Loucy (cell line): ENCODE measurements at regions not wholly inside any gene's neighbourhood (a gene's known extent, or its start where the extent isn't known, plus 50 kb on each side); places are given as distances from the start of the nearest gene placed in this dataset.
"Not testable (repeated sequence)": the region's sequence is repeated elsewhere in the genome, so short reads cannot be mapped to it uniquely, and the experiment has no call there.

Source experiments
- EZH2phosphoT487 ChIP-seq: fragments of 200-600 bp; IDR thresholded peaks from 2 replicates; pipeline ENCODE4 v1.6.1; 2018; ENCODE audit warnings: antibody characterized with exemption, mild to moderate bottlenecking, moderate library complexity, borderline replicate concordance
- TF ChIP-seq, protein P1 (sequence below): fragments of 200-600 bp; sonication (generic); conservative IDR thresholded peaks from 2 replicates; pipeline ENCODE4 v1.5.1; 2014; ENCODE audit warnings: mild to moderate bottlenecking, antibody characterized with exemption, low read length

DNA sequence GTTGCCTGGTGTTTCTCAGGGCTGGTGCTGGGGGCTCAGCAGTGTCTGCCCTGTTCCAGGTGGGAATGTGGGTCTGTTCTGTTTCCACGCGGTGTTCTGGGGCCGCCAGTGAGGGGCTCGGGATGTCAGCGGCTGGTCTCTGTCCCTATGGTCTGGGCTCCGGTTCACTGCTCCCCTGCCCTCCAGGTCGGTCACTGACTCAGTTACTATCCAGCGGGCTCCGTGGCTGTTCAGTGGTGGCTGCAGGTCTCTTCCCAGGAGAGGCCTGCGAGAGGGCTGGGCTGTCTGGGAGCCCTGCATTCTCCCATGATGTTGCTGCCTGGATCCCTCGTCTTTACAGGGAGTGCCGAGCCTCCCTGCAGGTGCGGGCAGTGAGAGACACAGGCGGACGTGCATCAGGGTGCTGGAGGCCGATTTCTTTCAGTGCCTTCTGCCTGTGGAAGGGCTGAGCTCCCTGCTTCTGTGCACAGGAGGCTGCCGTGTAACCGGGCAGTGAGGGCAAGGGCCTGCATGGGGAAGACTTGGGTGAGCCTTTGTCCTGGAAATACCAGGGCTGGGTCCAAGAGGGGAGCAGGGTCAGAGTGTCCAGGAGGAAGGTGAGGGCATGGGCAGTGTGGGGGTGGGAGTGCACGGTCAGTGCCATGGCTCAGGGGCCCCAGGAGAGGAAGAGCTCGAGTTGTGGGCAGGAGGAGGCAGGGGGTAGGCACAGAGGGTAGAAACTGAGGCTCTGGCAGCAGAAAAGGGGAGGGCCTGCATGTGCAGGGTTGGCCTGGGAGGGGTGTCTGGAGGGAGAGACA lies 391.0 kb downstream of the TMEM121 start:
- TF ChIP-seq, protein P1, sequence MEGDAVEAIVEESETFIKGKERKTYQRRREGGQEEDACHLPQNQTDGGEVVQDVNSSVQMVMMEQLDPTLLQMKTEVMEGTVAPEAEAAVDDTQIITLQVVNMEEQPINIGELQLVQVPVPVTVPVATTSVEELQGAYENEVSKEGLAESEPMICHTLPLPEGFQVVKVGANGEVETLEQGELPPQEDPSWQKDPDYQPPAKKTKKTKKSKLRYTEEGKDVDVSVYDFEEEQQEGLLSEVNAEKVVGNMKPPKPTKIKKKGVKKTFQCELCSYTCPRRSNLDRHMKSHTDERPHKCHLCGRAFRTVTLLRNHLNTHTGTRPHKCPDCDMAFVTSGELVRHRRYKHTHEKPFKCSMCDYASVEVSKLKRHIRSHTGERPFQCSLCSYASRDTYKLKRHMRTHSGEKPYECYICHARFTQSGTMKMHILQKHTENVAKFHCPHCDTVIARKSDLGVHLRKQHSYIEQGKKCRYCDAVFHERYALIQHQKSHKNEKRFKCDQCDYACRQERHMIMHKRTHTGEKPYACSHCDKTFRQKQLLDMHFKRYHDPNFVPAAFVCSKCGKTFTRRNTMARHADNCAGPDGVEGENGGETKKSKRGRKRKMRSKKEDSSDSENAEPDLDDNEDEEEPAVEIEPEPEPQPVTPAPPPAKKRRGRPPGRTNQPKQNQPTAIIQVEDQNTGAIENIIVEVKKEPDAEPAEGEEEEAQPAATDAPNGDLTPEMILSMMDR = not testable (repeated sequence)
- TF ChIP-seq EZH2phosphoT487 = not testable (repeated sequence)
